Left lung (tissue), 4 donors: ENCODE measurements at regions not wholly inside any gene's neighbourhood (a gene's known extent, or its start where the extent isn't known, plus 50 kb on each side); places are given as distances from the start of the nearest gene placed in this dataset.

Experiments used
- ATAC-seq: fragments of 200-7000 bp; cut with Tn5 transposase; one replicate; pipeline ENCODE4 v1.9.1; 2020; ENCODE audit warnings: moderate library complexity
- DNase-seq, 4 donors: peaks; one replicate each; pipeline ENCODE4 v3.0.0-alpha.2; 2013 to 2020
- H3K27ac ChIP-seq, 2 donors: fragments of 200-600 bp; sonication (generic) in 1 of 2; one replicate each; pipeline versions ENCODE4 v1.5.0 to v1.8.0; 2020 to 2021
- H3K27me3 ChIP-seq, 2 donors: fragments of 200-600 bp; sonication (generic) in 1 of 2; one replicate each; pipeline versions ENCODE4 v1.5.0 to v1.8.0; 2020 to 2021
- H3K36me3 ChIP-seq, 2 donors: fragments of 200-600 bp; sonication (generic) in 1 of 2; one replicate each; pipeline versions ENCODE4 v1.5.0 to v1.8.0; 2020 to 2021
- H3K4me1 ChIP-seq, 2 donors: fragments of 200-600 bp; one replicate each; pipeline ENCODE4 v1.8.0; 2021
- H3K4me3 ChIP-seq, 2 donors: fragments of 200-600 bp; sonication (generic) in 1 of 2; one replicate each; pipeline versions ENCODE4 v1.5.0 to v1.8.0; 2020 to 2021; ENCODE audit warnings: mild to moderate bottlenecking in 1 of 2
- H3K9me3 ChIP-seq, 2 donors: fragments of 200-600 bp; sonication (generic) in 1 of 2; one replicate each; pipeline versions ENCODE4 v1.5.0 to v1.8.0; 2020 to 2021
- intact Hi-C, 2 donors: fragments of 100-400 bp; cut with DNase I; formaldehyde crosslinking; loops; one replicate each; pipeline versions ENCODE4 v1.11.2 to v1.14.2; 2022
- TF ChIP-seq, protein P1 (sequence below), 2 donors: fragments of 200-600 bp; sonication (generic) in 1 of 2; IDR thresholded peaks; one replicate each; pipeline versions ENCODE4 v1.5.0 to v1.8.0; 2021; ENCODE audit warnings: antibody characterized with exemption in 2 of 2
- donor health status: DM: no; HTN: yes; CAD: no.
- donor health status: DM: no; HTN: no; CAD: no.

DNA sequence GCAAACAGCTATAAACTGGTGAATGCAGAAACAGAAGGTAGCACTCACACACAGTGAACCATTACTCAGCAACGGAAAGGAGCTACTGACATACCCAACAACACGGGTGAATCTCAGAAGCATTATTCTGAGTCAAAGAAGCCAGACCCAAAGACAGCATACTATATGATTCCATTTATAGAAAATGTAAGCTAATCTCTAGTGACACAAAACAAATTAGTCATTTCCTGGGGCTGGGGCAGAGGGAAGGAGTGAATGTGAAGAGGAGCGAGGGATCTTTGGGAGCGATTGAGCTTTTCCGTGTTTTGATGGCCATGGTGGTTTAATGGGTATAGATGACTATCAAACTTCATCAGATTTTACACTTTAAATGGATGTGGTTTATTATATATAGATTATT lies 614.6 kb downstream of the DHX35 start:
- Histone ChIP-seq H3K9me3 (no peaks in the 10 kb centered on the region), H3K27ac (no peak overlapping the region), H3K36me3 (no peaks in the 10 kb centered on the region), H3K4me1 (no peaks in the 10 kb centered on the region), H3K27me3 (no peaks in the 10 kb centered on the region), H3K4me3 (no peak overlapping the region)
- TF ChIP-seq, protein P1, sequence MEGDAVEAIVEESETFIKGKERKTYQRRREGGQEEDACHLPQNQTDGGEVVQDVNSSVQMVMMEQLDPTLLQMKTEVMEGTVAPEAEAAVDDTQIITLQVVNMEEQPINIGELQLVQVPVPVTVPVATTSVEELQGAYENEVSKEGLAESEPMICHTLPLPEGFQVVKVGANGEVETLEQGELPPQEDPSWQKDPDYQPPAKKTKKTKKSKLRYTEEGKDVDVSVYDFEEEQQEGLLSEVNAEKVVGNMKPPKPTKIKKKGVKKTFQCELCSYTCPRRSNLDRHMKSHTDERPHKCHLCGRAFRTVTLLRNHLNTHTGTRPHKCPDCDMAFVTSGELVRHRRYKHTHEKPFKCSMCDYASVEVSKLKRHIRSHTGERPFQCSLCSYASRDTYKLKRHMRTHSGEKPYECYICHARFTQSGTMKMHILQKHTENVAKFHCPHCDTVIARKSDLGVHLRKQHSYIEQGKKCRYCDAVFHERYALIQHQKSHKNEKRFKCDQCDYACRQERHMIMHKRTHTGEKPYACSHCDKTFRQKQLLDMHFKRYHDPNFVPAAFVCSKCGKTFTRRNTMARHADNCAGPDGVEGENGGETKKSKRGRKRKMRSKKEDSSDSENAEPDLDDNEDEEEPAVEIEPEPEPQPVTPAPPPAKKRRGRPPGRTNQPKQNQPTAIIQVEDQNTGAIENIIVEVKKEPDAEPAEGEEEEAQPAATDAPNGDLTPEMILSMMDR (IDR thresholded peaks at IDR 0.05), result no peak
- intact Hi-C loops, result no loop called here
- DNase-seq (no peak), ATAC-seq (no peak)

- TF ChIP-seq, protein P1 (IDR thresholded peaks at IDR 0.05), result no peak
- H3K27ac ChIP-seq, result no peak overlapping the region
- H3K4me3 ChIP-seq, result no peak overlapping the region
- DNase-seq (peak in 1 of 4 donors; percentile 6), ATAC-seq (no peak)
- intact Hi-C loops, result no loop called here
- no peaks in the 10 kb centered on the region for H3K9me3 ChIP-seq
- H3K4me1 ChIP-seq, result no peaks in the 10 kb centered on the region
- H3K36me3 ChIP-seq, result no peaks in the 10 kb centered on the region
- H3K27me3 ChIP-seq, result no peaks in the 10 kb centered on the region
These were observed 611.9 kb downstream of the DHX35 start for GRCh38 chr20:39574061-39574460.

DNA sequence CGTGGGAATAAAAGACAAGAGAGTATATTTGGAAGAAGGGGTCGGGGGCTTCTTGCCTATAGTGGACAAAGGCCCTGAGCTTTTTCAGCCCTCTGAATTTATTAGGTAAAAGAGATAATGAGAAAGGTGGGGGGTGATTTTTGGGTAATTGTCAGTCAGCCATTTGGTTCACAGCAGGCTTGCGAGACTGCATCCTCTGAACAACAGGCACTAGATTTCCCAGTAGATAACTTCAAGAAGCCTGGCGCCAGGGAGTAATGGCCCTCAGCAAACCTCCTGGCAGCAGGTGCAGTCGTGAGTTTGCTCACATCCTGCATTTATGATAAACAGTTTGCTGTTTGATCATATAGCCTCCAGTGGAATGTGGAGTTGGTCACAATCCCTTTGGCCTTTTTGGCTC lies 609.0 kb downstream of the DHX35 start:
- Histone ChIP-seq H3K4me1 (no peaks in the 10 kb centered on the region), H3K27ac (no peak overlapping the region), H3K9me3 (no peaks in the 10 kb centered on the region), H3K36me3 (no peaks in the 10 kb centered on the region), H3K27me3 (no peaks in the 10 kb centered on the region), H3K4me3 (no peak overlapping the region)
- no peak for DNase-seq
- TF ChIP-seq, protein P1 (IDR thresholded peaks at IDR 0.05), result no peak
- intact Hi-C loops, result no loop called here
- ATAC-seq, result no peak

DNA sequence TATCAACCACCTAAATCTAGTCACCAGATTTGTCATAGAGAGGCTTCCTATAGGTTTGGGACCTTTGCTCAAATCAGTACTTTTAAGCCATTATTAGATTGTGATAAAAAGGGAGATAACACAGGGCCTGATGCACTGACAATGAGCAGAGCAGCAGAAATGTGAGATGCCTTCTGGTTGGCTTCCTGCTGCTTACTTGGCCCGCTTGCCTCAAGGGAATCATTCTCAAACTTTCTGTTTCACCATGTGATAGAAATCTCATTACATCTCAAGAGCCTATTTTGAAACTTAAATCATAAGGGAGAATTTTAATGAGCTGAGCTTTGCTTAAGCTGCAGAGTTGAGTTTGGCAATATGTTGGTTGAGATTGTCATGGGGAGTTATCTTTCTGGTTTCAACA lies 606.0 kb downstream of the DHX35 start:
- H3K36me3 ChIP-seq, result no peaks in the 10 kb centered on the region
- TF ChIP-seq, protein P1 (IDR thresholded peaks at IDR 0.05), result no peak
- no peak for ATAC-seq
- DNase-seq, result no peak
- no peaks in the 10 kb centered on the region for H3K9me3 ChIP-seq
- intact Hi-C loops, result no loop called here
- H3K4me3 ChIP-seq, result no peak overlapping the region
- H3K27ac ChIP-seq, result no peak overlapping the region
- H3K27me3 ChIP-seq, result no peaks in the 10 kb centered on the region
- no peaks in the 10 kb centered on the region for H3K4me1 ChIP-seq

GRCh38 chr20:39563349-39563748 lies 601.2 kb downstream of the DHX35 start:
- TF ChIP-seq, protein P1 (IDR thresholded peaks at IDR 0.05), result no peak
- DNase-seq (no peak), ATAC-seq (no peak)
- Histone ChIP-seq H3K4me3 (no peak overlapping the region), H3K27ac (no peak overlapping the region), H3K9me3 (no peaks in the 10 kb centered on the region), H3K27me3 (no peaks in the 10 kb centered on the region), H3K4me1 (no peaks in the 10 kb centered on the region), H3K36me3 (no peaks in the 10 kb centered on the region)
- intact Hi-C loops, result no loop called here
